CD4-positive, CD25-positive, alpha-beta regulatory T cell (primary cell): ENCODE measurements at regions not wholly inside any gene's neighbourhood (a gene's known extent, or its start where the extent isn't known, plus 50 kb on each side); places are given as distances from the start of the nearest gene placed in this dataset.
"Not testable (repeated sequence)": the region's sequence is repeated elsewhere in the genome, so short reads cannot be mapped to it uniquely, and the experiment has no call there.

ENCODE experiments used
- ATAC-seq, 2 donors: fragments of 150-1000 bp; cut with Tn5 transposase; one replicate each; pipeline ENCODE4 v1.10.0; 2021; ENCODE audit warnings: low read depth in 2 of 2, moderate number of reproducible peaks in 2 of 2, moderate library complexity in 1 of 2
- DNase-seq, 3 donors: peaks; one replicate each; pipeline versions ENCODE4 v3.0.0 to v3.0.0-alpha.2; 2012 to 2022; ENCODE audit warnings: mixed read lengths in 1 of 3
- H3K27ac ChIP-seq: one replicate; pipeline ENCODE4 v1.7.0; 2013; ENCODE audit warnings: mild to moderate bottlenecking, low read length; ENCODE audit not compliant: insufficient read depth, poor library complexity, severe bottlenecking
- H3K27me3 ChIP-seq: one replicate; pipeline ENCODE4 v1.7.0; 2013; ENCODE audit warnings: low read length; ENCODE audit not compliant: control insufficient read depth, insufficient read depth
- H3K36me3 ChIP-seq: one replicate; pipeline ENCODE4 v1.7.0; 2013; ENCODE audit warnings: mild to moderate bottlenecking, low read length, moderate library complexity; ENCODE audit not compliant: control insufficient read depth, insufficient read depth
- H3K4me1 ChIP-seq: 2 replicates; pipeline ENCODE4 v1.7.0; 2013; ENCODE audit warnings: mild to moderate bottlenecking, low read length; ENCODE audit not compliant: insufficient read depth, control insufficient read depth, poor library complexity, severe bottlenecking
- H3K4me3 ChIP-seq: one replicate; pipeline ENCODE4 v1.7.0; 2013; ENCODE audit warnings: low read depth, mild to moderate bottlenecking, low read length, moderate library complexity
- H3K9me3 ChIP-seq, 2 experiments: 1 replicate in 1 of 2; 2 replicates in 1 of 2; pipeline ENCODE4 v1.7.0; 2013; ENCODE audit warnings: low read length in 2 of 2, mild to moderate bottlenecking in 1 of 2, moderate library complexity in 1 of 2; ENCODE audit not compliant: control insufficient read depth in 2 of 2
- H3K27ac Mint-ChIP-seq, 3 donors: one replicate each; pipeline ENCODE4 v1.8.0; 2020 to 2022; ENCODE audit warnings: mild to moderate bottlenecking in 3 of 3, mixed read lengths in 3 of 3, moderate library complexity in 2 of 3
- H3K27me3 Mint-ChIP-seq: one replicate; pipeline ENCODE4 v1.8.0; 2022; ENCODE audit warnings: mild to moderate bottlenecking, mixed read lengths
- H3K36me3 Mint-ChIP-seq: one replicate; pipeline ENCODE4 v1.8.0; 2020; ENCODE audit warnings: mixed read lengths
- H3K4me1 Mint-ChIP-seq, 4 donors: one replicate each; pipeline ENCODE4 v1.8.0; 2020 to 2022; ENCODE audit warnings: mixed read lengths in 4 of 4, mild to moderate bottlenecking in 1 of 4
- H3K4me3 Mint-ChIP-seq, 4 donors: one replicate each; pipeline ENCODE4 v1.8.0; 2020 to 2022; ENCODE audit warnings: mild to moderate bottlenecking in 4 of 4, mixed read lengths in 4 of 4, moderate library complexity in 3 of 4
- H3K9me3 Mint-ChIP-seq, 7 donors: one replicate each; pipeline ENCODE4 v1.8.0; 2020 to 2022; ENCODE audit warnings: mixed read lengths in 7 of 7, mild to moderate bottlenecking in 3 of 7, moderate library complexity in 2 of 7

DNA sequence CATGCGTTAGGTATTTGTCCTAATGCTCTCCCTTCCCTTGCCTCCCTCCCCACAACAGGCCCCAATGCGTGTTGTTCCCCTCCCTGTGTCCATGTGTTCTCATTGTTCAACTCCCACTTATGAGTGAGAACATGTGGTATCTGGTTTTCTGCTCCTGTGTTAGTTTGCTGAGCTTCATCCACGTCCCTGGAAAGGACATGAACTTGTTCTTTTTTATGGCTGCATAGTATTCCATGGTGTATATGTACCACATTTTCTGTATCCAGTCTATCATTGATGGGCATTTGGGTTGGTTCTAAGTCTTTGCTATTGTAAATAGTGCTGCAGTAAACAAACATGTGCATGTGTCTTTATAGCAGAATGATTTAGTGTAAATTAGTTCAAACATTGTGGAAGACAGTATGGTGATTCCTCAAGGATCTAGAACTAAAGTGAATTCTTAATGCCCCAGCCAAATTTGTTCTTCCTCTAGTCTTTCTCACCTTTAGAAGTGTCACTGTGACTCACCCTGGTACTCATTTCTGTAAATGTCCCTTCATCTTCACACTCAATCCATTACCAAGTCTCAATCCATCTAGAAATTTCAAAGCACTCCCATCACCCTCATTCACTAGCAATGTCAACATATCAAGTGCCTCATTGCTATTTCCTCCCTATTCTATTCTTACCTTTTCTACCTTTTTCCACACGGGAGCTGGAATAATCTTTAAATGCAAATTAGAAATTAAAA lies 123.9 kb downstream of the MREG start:
- H3K27ac ChIP-seq, H3K27ac Mint-ChIP-seq: not testable (repeated sequence)

DNA sequence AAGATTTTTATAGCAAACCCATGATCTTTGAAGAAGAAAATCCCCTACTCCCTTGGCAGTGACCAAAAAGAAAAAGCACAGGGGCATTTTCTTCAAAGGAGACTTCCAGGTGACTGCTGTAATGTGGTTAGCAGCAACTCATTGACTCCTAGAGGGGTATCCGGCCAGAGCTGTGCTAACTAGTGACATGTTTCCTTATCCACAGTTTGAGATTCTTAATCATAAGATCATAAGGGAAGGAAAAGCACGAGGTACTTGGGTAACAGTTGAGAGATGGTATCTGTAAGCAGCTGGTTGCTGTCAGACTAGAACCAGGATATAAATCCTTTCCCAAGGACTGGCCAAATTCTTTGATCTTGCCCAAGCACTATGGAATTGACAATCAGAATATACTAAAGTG lies 124.7 kb downstream of the MREG start:
- ATAC-seq (no peak), DNase-seq (no peak)
- no peaks in the 10 kb centered on the region for H3K4me1 Mint-ChIP-seq
- Histone ChIP-seq H3K36me3 (no peaks in the 10 kb centered on the region), H3K27ac (no peak overlapping the region), H3K27me3 (peaks cover 3% of the 10 kb centered on the region), H3K4me1 (no peaks in the 10 kb centered on the region), H3K4me3 (no peak overlapping the region), H3K9me3 (no peaks in the 10 kb centered on the region)
- no peak overlapping the region for H3K4me3 Mint-ChIP-seq
- H3K36me3 Mint-ChIP-seq: no peaks in the 10 kb centered on the region
- H3K27me3 Mint-ChIP-seq: peaks cover 8% of the 10 kb centered on the region
- H3K27ac Mint-ChIP-seq: no peak overlapping the region
- peaks cover 0 to 6% (median 0%) of the 10 kb centered on the region in 7 donors for H3K9me3 Mint-ChIP-seq

More for the DNA sequence above, 123.9 kb downstream of the MREG start:
- not testable (repeated sequence) for H3K36me3 ChIP-seq, H3K4me1 Mint-ChIP-seq, H3K4me3 ChIP-seq, DNase-seq, H3K27me3 ChIP-seq, H3K4me1 ChIP-seq, H3K4me3 Mint-ChIP-seq, ATAC-seq, H3K9me3 ChIP-seq, H3K36me3 Mint-ChIP-seq, H3K9me3 Mint-ChIP-seq
- H3K27me3 Mint-ChIP-seq: peaks cover 12% of the 10 kb centered on the region

DNA sequence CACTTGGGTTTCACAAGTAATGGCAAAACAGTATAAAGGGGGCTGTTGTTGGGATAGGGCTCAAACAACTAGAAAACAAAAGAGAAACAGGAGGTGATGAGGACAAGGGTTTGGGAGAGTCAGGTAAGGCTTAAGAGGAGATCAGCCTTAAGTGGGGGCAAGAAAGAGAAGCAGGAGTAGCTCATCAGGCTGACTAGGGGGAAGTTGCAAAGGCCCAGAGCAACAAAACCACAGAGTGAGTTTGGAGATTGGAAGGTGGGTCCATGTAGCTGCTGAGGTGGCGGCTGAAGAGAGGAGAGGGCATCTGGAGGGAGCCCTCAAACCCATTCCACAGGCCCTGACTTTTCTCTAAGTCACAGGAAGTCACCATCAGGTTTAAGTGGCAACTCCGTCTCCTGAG lies 126.0 kb downstream of the MREG start:
- Histone ChIP-seq H3K9me3 (no peaks in the 10 kb centered on the region), H3K36me3 (no peaks in the 10 kb centered on the region), H3K27me3 (peaks cover 3% of the 10 kb centered on the region), H3K27ac (no peak overlapping the region), H3K4me1 (no peaks in the 10 kb centered on the region), H3K4me3 (no peak overlapping the region)
- DNase-seq: no peak
- Mint-ChIP-seq H3K4me1 (no peaks in the 10 kb centered on the region), H3K9me3 (peaks cover 0 to 6% (median 0%) of the 10 kb centered on the region in 7 donors), H3K4me3 (no peak overlapping the region), H3K27ac (no peak overlapping the region), H3K36me3 (no peaks in the 10 kb centered on the region), H3K27me3 (peaks cover 9% of the 10 kb centered on the region)
- no peak for ATAC-seq

DNA sequence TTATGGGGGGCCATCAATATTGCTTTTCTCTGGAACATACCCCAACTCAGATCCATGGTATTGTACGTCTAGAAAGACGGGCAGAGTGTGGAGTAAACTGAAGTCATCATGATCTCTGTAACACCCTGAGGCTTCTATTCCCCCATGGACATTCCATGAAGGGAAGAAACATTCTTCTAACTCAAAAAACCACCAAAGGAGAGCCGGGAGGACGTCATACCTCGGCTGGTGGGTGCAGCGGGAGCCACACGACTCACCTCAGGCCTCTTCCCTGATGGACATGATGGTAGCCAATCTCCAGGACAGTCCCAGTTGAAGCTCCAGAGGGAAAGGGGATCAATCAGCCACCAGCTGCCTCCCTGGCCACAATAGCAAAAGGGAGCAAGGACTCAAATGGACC lies 127.3 kb downstream of the MREG start:
- no peak overlapping the region for H3K27ac ChIP-seq
- H3K27ac Mint-ChIP-seq: no peak overlapping the region
- H3K27me3 ChIP-seq: peaks cover 3% of the 10 kb centered on the region
- H3K4me3 Mint-ChIP-seq: no peak overlapping the region
- no peak overlapping the region for H3K4me3 ChIP-seq
- peaks cover 0 to 6% (median 0%) of the 10 kb centered on the region in 7 donors for H3K9me3 Mint-ChIP-seq
- H3K9me3 ChIP-seq: no peaks in the 10 kb centered on the region
- no peaks in the 10 kb centered on the region for H3K4me1 Mint-ChIP-seq
- no peaks in the 10 kb centered on the region for H3K36me3 Mint-ChIP-seq
- ATAC-seq (no peak), DNase-seq (no peak)
- H3K36me3 ChIP-seq: no peaks in the 10 kb centered on the region
- H3K4me1 ChIP-seq: no peaks in the 10 kb centered on the region
- H3K27me3 Mint-ChIP-seq: peaks cover 4% of the 10 kb centered on the region

DNA sequence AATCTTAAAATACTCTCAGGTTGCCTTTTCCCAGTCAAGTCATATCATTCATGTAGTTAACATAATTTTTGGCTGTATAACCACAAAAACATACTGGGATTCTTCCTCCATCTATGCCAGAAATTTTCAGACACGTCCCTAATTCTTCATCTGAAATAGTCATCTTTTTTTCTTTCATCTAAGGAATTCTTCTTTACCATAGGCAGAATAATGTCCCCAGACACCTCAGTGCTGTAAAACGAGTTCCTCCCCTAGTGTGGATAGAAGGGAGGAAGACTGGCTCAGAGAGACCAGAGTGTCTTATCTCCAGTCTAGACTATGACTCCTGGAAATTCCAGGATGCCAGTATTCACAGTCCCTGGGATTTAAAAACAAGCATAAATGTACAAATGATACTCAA lies 127.8 kb downstream of the MREG start:
- DNase-seq: no peak
- H3K4me1 ChIP-seq: no peaks in the 10 kb centered on the region
- no peaks in the 10 kb centered on the region for H3K36me3 Mint-ChIP-seq
- peaks cover 4% of the 10 kb centered on the region for H3K27me3 Mint-ChIP-seq
- H3K9me3 Mint-ChIP-seq: peaks cover 0 to 6% (median 0%) of the 10 kb centered on the region in 7 donors
- peaks cover 3% of the 10 kb centered on the region for H3K27me3 ChIP-seq
- no peaks in the 10 kb centered on the region for H3K36me3 ChIP-seq
- no peak overlapping the region for H3K4me3 Mint-ChIP-seq
- no peaks in the 10 kb centered on the region for H3K4me1 Mint-ChIP-seq
- no peak overlapping the region for H3K27ac Mint-ChIP-seq
- no peak for ATAC-seq
- no peaks in the 10 kb centered on the region for H3K9me3 ChIP-seq
- no peak overlapping the region for H3K27ac ChIP-seq
- H3K4me3 ChIP-seq: no peak overlapping the region

DNA sequence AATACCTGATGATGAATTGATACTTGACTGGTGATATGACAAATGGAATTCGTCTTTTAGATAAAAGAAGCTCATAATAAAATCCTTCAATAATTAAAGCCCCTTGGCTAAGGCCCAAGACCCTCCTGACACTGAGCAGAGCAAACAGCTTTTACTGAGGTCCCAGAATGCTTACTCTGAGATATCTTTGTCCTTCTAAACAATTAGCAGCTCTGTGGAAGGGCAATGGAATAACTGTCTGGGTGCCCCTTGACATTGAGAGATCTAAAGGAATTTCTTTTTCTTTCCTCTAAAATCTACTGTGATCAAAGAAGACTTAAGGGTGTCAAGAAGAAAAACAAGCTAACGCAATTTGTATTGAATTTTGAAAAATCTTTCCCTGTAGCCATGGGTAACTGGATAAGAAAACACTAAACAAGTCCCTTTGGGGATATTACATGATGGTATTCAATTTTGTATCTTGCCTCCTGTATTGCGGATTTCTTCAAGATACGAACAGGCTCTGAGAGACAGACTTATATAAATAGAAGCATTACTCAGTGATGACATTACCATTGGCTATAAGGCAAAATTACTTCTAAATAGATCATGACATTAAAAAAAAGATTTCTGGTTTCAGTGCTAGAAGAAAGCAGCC lies 128.8 kb downstream of the MREG start:
- Mint-ChIP-seq H3K27me3 (peaks cover 4% of the 10 kb centered on the region), H3K27ac (no peak overlapping the region), H3K4me3 (no peak overlapping the region), H3K36me3 (no peaks in the 10 kb centered on the region), H3K9me3 (peaks cover 0 to 4% (median 0%) of the 10 kb centered on the region in 7 donors), H3K4me1 (no peaks in the 10 kb centered on the region)
- no peak overlapping the region for H3K4me3 ChIP-seq
- H3K27ac ChIP-seq: no peak overlapping the region
- no peaks in the 10 kb centered on the region for H3K36me3 ChIP-seq
- DNase-seq (no peak), ATAC-seq (no peak)
- H3K4me1 ChIP-seq: no peaks in the 10 kb centered on the region
- peaks cover 3% of the 10 kb centered on the region for H3K27me3 ChIP-seq
- no peaks in the 10 kb centered on the region for H3K9me3 ChIP-seq

DNA sequence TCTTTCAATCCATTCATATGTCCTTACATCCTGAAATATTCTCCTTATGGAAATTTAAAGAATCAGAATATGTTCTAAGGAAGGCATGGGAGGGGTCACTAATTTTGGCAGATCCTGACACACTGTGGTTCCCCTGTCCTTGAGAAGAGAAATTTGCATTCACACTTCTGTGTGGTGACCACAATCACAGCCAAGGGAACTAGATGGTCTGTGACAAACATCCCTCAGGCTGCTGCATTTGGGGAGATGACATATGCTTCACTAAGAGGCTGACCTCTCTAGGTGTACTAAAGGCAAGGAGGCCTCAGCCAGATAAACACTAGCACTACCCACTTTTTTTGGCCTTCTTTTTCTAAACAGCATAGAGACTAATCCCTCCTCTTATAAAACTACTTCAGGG lies 129.6 kb downstream of the MREG start:
- Histone ChIP-seq H3K4me1 (no peaks in the 10 kb centered on the region), H3K27me3 (peaks cover 3% of the 10 kb centered on the region), H3K4me3 (no peak overlapping the region), H3K9me3 (no peaks in the 10 kb centered on the region), H3K36me3 (no peaks in the 10 kb centered on the region), H3K27ac (no peak overlapping the region)
- Mint-ChIP-seq H3K9me3 (peaks cover 0 to 2% (median 0%) of the 10 kb centered on the region in 7 donors), H3K36me3 (no peaks in the 10 kb centered on the region), H3K4me3 (no peak overlapping the region), H3K27me3 (peaks cover 4% of the 10 kb centered on the region), H3K27ac (no peak overlapping the region), H3K4me1 (no peaks in the 10 kb centered on the region)
- ATAC-seq (no peak), DNase-seq (no peak)

DNA sequence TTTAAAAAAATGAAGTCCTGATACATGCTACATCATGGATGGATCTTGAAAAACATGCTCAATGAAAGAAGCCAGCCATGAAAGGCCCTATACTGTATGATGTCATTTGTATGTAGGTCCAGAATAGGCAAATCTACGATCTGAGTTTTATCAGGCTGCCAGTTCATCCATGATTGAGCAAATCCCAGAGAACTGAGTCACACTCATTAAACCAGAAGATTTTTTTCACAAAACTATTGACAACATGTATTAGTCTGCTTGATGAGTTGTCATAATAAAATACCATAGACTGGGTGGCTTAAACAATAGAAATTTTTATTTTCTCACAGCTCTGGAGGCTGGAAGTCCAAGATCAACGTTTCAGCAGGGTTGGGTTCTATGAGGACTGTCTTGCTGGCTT lies 130.7 kb downstream of the MREG start:
- no peaks in the 10 kb centered on the region for H3K36me3 ChIP-seq
- no peaks in the 10 kb centered on the region for H3K4me1 ChIP-seq
- Mint-ChIP-seq H3K4me3 (no peak overlapping the region), H3K36me3 (no peaks in the 10 kb centered on the region), H3K27ac (no peak overlapping the region), H3K4me1 (no peaks in the 10 kb centered on the region), H3K9me3 (peaks cover 0 to 2% (median 0%) of the 10 kb centered on the region in 7 donors), H3K27me3 (peaks cover 6% of the 10 kb centered on the region)
- DNase-seq: no peak
- no peak overlapping the region for H3K4me3 ChIP-seq
- peaks cover 3% of the 10 kb centered on the region for H3K27me3 ChIP-seq
- no peak overlapping the region for H3K27ac ChIP-seq
- no peaks in the 10 kb centered on the region for H3K9me3 ChIP-seq
- no peak for ATAC-seq
